DMS 273 (cell line): ENCODE measurements at regions not wholly inside any gene's neighbourhood (a gene's known extent, or its start where the extent isn't known, plus 50 kb on each side); places are given as distances from the start of the nearest gene placed in this dataset.

ENCODE experiments used
- DNase-seq: peaks from one replicate; lab custom pipeline; 2025; ENCODE audit not compliant: unreplicated experiment; lab: John Stamatoyannopoulos, UW

- no peak for DNase-seq
Observed at GRCh38 chr10:4214908-4215307, 429.9 kb upstream of the KLF6 start.

GRCh38 chr10:4213441-4213840 is 428.4 kb upstream of the KLF6 start:
- DNase-seq, result no peak

- no peak for DNase-seq
Observed at GRCh38 chr10:4212111-4212630, 427.2 kb upstream of the KLF6 start.

GRCh38 chr10:4208499-4208898 is 423.5 kb upstream of the KLF6 start:
- no peak for DNase-seq

DNA sequence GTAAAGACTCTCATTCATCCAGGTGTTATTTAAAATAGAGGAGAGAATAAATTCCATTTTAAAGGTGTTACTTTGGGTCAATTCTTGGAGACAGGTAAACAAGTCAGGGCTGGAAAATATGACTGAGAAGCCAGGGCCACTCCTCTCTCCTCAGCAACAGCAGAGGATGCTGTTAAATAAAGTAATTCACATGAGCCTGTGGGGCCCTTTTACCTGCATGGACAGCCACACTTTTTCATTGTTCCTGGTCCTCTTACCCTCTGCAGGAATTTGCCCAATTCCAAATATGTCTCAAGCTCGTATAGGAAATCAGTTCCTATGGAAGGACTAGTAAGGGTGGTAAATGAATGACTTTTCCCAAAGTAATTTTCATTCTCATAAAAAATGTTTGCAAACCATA is 420.1 kb upstream of the KLF6 start:
- no peak for DNase-seq

GRCh38 chr10:4202938-4203337 is 417.9 kb upstream of the KLF6 start:
- no peak for DNase-seq

DNA sequence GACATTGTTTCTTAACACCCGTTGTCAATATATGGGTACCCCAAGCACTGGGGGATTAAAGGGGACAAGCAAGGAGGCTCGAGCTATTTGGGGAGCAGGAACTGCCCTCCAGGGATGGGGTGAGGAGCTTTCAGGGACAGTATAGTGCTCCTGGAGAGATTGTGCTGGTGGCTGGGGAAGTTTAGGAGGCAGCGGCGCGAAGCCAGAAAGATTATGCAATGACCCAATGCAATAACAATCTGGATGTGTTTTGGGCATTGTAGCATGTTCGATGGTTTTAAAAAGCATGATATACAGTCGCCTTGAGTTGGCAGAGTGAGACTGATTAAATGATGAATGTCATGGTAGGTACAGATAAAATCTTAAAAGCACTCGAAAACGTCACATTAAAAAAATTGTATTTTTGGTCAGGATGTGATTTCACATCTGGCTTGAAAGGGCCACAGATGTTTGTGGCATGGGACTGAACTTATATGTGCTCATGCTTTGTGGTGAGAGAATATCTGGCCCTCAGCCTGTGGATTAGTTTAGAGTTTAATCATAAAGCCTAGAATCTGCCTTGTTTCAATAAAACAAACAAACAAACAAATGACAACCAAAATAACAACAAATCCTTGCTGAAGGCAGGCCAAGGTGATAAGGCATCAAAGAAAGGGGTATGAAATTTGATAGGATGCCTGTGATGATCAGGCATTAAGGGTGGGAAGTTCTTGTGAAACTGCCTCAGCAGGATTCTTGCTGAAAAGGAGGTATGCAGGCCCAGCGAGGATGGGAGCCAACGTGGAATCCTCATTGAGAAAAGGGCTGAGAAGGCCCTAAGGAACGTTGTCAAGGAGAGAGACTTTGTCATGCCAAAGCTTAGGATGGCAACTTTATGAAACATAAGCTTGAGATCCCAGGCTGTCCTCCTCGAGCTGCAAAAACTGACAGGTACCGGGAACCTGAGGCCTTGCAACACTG is 417.1 kb upstream of the KLF6 start:
- DNase-seq, result no peak

- DNase-seq, result no peak
Observed at GRCh38 chr10:4199196-4199595, 414.2 kb upstream of the KLF6 start.

GRCh38 chr10:4198216-4198615 is 413.2 kb upstream of the KLF6 start:
- no peak for DNase-seq

DNA sequence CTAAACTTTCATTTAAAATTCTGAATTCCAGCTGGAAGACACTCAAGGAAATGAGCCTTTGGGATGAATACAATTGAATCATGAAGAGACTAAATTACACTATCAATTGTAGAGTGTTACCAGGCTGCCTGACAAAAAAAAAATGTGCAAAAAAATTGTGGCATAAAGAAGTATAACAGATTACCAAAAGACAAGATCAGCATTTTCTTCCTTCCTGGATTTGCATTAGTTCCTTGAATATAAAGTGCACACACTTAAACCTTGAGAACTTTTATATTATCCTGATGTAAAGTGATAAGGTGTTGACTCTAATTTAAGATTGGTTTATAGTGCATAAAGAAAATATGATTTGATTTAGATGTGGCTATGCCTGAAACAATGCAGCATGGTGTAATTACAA is 412.7 kb upstream of the KLF6 start:
- no peak for DNase-seq

- no peak for DNase-seq
Observed at GRCh38 chr10:4196771-4197390, 411.9 kb upstream of the KLF6 start.

GRCh38 chr10:4196183-4196582 is 411.2 kb upstream of the KLF6 start:
- no peak for DNase-seq

DNA sequence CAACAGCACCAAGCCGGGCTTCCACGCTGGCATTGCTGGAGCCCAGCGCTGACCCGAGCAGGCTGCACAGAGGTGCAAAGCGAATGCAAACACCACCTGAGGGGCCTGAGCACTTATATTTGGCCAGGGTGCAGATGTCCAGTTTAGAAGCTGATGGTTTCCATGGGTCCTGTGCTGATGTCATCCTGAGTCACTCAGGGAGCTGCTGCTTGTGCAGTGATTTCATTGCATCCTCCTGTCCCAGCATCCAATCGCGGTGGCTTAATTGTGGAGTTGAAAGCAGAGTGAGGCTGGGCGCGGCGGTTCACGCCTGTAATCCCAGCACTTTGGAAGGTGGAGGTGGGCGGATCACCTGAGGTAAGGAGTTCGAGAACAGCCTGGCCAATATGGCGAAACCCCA is 410.2 kb upstream of the KLF6 start:
- DNase-seq, result no peak

DNA sequence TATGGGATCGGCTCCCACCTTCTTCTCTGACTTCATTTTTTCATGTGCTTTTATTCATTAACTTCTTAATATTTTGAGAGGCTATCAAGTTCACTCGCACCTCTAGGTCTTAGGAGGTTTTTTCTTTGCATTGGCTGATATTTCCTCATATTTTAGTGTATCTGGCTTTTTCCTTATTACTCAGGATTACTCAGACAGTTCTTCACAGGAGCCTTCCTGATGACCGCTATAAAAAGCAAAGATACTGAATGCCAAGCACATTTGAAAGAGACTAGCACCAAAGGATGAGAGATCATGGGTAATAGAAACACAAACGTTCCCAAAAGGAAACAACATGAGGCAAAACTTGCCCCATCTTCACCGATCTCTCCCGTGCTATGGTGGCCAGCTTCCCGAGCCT is 409.2 kb upstream of the KLF6 start:
- DNase-seq, result no peak

- no peak for DNase-seq
Observed at GRCh38 chr10:4191894-4192293, 406.9 kb upstream of the KLF6 start.

DNA sequence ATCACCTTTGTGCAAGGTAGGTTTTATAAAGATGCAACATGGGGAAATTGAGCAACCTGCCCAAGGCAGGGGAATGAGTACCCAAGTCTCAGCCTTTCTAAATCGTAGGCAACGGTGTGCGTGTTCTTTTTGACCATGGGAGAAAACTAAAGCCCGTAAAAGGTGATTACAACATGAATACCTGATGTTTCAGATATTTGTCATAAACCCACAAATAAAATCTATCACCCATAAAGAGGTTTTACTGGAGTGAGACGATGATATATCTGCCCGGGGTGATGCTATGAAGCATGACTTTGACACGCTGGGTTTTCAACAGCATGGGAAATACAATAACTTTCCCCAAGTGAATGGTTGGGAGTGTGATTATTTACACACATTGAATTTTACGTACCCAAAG is 406.3 kb upstream of the KLF6 start:
- no peak for DNase-seq

DNA sequence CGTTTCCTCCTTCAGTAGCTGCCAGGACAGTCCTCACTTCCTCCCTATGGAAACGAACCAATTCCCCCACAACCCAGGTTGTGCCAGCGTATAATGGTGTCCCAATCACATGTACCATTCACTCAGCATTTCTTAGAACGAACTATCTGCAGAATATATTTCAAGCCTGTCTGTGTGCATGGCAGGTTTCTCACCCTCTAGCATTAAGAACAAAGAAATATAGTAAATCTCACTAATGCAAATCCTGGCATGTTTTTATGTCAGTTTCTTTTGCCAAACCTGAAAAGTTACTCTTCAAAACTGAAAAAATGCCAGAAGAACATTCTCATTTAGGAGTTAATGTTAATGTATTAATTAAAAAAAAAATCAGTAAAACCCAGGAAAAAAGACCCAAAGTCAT is 405.9 kb upstream of the KLF6 start:
- no peak for DNase-seq

DNA sequence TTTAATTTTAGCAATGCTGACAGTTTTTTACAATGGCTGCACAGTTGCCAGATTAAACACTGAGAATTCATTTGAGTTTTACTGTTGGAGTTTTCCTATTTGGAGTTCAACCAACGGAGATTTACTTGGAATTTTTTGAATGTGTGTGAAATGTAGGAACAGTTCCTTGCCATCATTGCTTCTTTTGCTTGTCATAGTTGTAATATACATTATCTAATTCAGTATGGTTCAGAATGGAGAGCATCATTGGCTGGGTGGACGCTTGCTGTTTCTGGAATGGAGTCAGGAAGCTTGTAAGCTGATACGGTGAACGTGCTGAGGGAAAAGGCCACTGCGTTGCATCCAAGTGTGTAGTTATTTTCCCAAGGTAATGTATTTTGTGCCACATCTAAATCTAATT is 404.3 kb upstream of the KLF6 start:
- DNase-seq, result no peak

- no peak for DNase-seq
Observed at GRCh38 chr10:4188406-4188805, 403.4 kb upstream of the KLF6 start.

DNA sequence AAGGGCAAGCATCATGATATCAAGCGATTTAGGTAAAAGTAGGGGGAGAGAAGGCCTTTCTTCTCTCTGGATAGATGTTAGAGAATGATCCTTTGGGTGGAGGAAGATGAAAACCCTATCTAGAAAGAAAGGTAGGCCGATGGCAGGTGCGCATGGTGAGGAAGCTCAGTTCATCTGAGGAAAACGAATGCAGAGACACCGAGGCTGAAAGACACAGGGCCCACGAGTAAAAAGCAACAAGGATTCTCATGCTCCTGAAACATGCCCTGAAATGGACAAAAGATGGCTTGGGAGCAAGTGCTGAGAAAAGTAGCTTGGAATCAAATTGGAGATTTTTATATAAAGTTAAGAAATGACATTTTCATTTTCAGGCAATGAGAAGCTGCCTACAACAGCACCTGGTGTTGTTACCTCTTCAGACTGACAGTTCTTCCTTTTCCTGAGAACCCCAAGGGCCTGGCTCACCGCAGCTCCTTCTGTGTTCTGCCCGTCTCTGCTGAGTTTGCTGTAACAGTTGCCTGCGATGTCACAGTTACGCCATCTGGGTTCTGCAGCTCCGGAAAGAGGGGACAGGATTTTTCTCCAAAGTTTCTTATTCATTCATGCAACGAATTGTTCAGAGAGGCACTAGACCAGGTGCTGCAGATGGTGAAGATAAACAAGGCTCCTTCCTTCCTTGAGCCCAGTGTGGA is 402.0 kb upstream of the KLF6 start:
- DNase-seq, result no peak

DNA sequence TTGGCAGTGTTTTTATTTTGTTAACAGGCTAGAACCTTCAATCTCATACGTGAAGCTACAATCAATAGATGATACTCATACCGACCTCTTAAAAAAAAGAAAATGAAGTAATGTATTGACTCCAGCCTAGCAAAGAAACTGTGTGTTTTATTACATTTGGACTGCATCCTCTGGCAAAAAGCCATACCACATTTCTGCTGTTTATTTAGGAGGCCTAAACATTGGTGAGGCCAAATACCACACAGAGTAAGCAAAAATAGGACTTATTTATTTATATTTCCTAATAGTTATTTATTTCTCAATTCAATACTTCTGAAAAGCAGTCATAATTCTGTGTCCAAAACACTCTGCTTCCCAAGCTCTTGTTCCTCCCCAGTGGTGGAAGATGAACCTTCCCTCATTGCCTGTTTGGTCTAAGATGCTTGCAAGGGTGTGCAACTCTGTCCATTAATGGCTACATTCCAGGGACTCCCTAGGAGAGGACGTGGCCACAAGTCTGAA is 398.8 kb upstream of the KLF6 start:
- no peak for DNase-seq
